GM10248 (cell line): ENCODE measurements at regions not wholly inside any gene's neighbourhood (a gene's known extent, or its start where the extent isn't known, plus 50 kb on each side); places are given as distances from the start of the nearest gene placed in this dataset.

Source experiments
- CTCF ChIA-PET: fragments of 300-600 bp; sonication (Branson Sonifier 250); formaldehyde crosslinking; extraction: SDS; loops from one replicate; lab custom pipeline; 2021; ENCODE audit warnings: antibody characterized with exemption; lab: Yijun Ruan, JAX
- POLR2A ChIA-PET: fragments of 350-650 bp; sonication (Branson Sonifier 250); formaldehyde crosslinking; extraction: SDS; loops from one replicate; lab custom pipeline; 2020; ENCODE audit warnings: antibody characterized with exemption; lab: Yijun Ruan, JAX
- DNase-seq: peaks from one replicate; pipeline ENCODE4 v3.0.0; 2012; ENCODE audit errors: extremely low spot score
- CTCF ChIP-seq: IDR thresholded peaks from 2 replicates; pipeline ENCODE4 v1.5.1; 2012; ENCODE audit warnings: mild to moderate bottlenecking, low read depth; ENCODE audit errors: extremely low read depth, missing control alignments, control extremely low read depth

- no peak for TF ChIP-seq CTCF
- ChIA-PET POLR2A (no interaction called here), CTCF (no interaction called here)
- DNase-seq, result no peak
Observed at GRCh38 chr9:17059465-17059864, 75.4 kb upstream of the CNTLN start.

- ChIA-PET POLR2A (no interaction called here), CTCF (no interaction called here)
- no peak for DNase-seq
- TF ChIP-seq CTCF, result no peak
Observed at GRCh38 chr9:17057729-17058128, 77.1 kb upstream of the CNTLN start.

- DNase-seq, result no peak
- no peak for TF ChIP-seq CTCF
- ChIA-PET POLR2A (no interaction called here), CTCF (interaction anchor here (2.5 kb wide), 1 partner anchor 10 kb away, joined by 11 read pairs; no protein-coding TSS in a partner anchor)
Observed at GRCh38 chr9:17052626-17053025, 82.2 kb upstream of the CNTLN start.

GRCh38 chr9:17045381-17045940 lies 89.4 kb upstream of the CNTLN start:
- TF ChIP-seq CTCF, result no peak
- CTCF ChIA-PET, result no interaction called here
- DNase-seq, result no peak
- POLR2A ChIA-PET, result no interaction called here

GRCh38 chr9:17031546-17031945 lies 103.3 kb upstream of the CNTLN start:
- DNase-seq, result no peak
- ChIA-PET POLR2A (no interaction called here), CTCF (no interaction called here)
- no peak for TF ChIP-seq CTCF

GRCh38 chr9:17025281-17025680 lies 109.6 kb upstream of the CNTLN start:
- POLR2A ChIA-PET, result no interaction called here
- CTCF ChIA-PET, result no interaction called here
- DNase-seq, result no peak
- TF ChIP-seq CTCF, result no peak
